ENCODE measurements at regions not wholly inside any gene's neighbourhood (a gene's known extent, or its start where the extent isn't known, plus 50 kb on each side); places are given as distances from the start of the nearest gene placed in this dataset.
"Not testable (repeated sequence)": the region's sequence is repeated elsewhere in the genome, so short reads cannot be mapped to it uniquely, and the experiment has no call there.

DNA sequence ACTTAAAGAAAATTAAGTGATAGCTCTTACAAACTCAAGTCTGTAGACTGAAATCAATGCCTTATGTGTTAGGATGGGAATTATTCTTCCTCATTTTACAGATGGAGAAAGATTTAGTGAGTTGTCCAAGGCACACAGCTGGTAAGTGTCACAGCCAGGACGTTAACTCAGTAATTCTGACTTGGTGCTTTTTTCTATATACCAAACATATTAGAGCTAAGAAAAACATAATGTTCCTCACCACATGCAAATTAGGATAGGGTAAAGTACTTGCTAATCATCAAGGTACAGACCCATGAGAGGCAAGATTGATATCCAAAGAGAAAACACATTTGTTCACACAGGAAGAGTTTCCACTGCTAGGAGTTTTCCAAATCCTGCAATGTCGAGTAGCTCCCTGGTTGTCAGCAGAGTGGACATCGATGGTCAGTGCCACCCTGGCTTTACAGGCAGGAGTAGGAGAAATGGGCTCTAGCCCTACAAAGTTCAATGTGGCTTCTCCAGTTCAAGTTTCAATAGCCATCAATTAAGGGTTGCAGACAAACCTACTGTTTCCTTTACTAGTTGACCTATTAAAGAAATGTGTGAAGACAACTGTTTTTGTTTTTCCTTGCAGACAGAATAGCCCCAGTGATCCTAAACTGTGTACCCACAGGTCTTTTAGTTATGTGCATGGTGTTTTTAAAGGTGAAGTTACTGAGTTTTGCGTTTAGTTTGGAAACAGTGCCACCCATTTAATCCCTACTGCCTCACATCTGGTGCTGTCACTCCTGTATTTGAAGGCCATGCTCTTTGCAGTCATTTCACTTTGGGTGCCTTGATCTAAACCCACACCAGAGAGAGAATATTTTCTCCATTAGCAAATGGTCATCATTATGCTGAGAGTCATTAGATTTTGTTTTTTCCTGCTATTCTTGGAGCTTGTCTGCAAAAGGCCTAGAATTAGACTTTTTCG is 460.8 kb upstream of the SMARCA2 start:
- DNase-seq (ENCODE audit: low spot score) = no peak

DNA sequence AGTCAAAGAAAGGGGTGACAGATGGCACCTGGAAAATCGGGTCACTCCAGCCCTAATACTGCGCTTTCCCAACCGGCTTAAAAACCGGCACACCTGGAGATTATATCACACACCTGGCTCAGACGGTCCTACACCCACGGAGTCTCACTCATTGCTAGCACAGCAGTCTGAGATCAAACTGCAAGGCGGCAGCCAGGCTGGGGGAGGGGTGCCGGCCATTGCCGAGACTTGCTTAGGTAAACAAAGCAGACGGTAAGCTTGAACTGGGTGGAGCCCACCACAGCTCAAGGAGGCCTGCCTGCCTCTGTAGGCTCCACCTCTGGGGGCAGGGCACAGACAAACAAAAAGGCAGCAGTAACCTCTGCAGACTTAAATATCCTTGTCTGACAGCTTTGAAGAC is 456.5 kb upstream of the SMARCA2 start:
- not testable (repeated sequence) for DNase-seq (ENCODE audit: low spot score)

DNA sequence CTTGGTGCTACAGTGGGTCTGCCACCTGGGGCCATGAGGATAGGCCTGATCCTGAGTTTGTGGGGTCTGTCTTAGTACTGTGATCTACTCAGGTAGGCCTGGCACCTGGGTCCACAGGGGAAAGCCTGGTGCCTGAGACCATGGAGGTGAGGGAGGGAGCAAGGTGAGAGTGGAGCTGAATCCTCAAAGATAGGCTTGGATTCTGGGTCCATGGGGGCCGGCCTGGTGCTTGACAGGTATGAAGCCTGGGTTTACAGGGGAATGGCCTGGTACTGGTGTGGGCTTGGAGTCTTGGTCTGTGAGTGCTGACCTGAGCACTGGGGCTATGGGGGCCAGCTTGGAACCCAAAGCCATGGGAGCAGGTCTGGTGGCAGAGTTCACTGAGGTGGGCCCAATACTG is 439.2 kb upstream of the SMARCA2 start:
- DNase-seq (ENCODE audit: low spot score) = no peak

DNA sequence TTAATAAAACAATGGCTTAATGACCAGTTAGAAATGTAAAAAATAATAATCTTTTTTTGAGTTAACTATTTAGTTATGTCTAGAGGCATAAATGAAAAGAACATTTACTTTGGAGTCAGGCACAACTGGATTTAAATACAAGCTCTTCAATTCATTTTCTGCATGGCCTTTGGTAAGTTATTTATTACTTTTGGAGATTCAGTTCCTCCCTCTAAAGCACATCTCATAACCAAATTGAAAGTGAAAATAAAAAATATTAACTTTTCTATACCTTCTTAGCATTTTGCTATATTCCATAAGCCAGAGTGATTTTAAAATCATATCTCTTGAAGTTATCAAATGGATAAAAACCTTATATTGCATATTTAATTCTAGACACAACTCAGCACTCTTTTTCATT is 434.9 kb upstream of the SMARCA2 start:
- no peak for DNase-seq (ENCODE audit: low spot score)

DNA sequence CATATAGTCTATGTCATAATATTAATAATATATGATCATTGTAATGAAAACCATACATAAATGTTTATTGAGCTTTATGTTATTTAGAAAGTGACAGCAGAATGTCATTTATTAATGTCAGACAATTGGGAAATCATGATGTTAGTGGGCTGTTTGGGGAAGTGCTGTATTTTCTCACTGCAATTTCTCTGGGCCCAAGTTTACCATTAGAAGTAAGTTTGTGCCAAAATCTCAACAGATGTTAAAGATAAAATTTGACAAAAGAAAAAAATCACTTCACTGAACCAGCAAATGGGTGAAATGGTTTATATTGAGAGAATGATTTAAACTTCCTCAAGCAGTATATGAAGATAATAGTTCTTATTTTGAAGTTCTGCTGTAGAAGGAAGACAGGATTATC is 433.2 kb upstream of the SMARCA2 start:
- DNase-seq (ENCODE audit: low spot score) = no peak

DNA sequence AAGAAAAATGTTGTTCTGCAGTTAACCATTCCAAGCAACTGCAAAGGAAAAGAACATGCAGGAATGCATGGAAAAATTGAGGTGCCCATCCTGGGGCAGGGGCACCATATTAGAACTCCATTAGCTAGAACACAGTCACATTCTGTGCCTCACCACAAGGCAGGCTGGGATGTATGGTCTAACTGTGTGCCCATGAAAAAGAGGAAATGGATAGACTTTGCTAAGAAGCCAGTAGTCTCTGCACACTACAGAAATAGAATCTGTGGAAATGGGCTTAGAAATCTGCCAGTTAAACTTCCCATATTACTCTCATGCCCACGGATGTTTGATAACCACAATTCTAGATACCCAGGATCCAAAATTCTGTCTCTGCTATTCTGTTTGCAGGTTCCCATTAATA is 423.8 kb upstream of the SMARCA2 start:
- DNase-seq (ENCODE audit: low spot score) = no peak

DNA sequence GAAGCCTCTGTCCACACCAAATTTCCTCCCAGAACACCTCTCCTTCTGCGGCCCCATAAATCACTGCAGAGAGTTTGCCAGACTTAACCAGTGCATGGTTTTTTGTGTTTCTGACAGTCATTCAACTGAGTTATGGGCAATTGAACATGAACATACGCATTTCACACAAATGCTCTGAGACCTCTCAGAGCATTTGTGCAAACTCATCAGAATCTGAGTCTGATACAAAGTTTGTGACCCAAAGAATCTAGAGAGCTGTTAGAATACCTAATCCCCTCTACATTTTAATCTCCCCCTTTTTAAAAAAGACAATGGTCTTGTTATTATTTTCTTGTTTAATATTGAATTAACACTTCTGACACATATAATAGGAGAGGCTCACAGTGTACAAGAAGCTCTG is 416.9 kb upstream of the SMARCA2 start:
- no peak for DNase-seq (ENCODE audit: low spot score)

DNA sequence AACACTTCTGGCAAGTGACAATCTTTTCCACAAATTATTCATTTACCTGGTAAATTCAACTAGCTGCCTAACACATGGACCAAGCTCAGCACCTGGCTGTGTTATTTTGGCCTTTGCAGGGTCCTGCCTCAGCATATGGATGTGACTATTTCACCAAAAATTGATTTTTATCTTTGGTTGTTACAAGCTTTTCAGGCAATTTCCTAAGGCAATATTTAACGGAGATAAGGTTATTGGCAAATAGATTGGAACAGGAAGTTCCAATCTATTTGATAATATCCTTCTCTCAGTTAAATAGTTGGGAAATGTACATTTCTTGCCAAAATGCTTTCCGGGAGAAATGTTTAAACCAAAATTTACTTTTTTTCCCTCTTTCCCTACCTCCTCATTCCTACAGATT is 415.2 kb upstream of the SMARCA2 start:
- no peak for DNase-seq (ENCODE audit: low spot score)

DNA sequence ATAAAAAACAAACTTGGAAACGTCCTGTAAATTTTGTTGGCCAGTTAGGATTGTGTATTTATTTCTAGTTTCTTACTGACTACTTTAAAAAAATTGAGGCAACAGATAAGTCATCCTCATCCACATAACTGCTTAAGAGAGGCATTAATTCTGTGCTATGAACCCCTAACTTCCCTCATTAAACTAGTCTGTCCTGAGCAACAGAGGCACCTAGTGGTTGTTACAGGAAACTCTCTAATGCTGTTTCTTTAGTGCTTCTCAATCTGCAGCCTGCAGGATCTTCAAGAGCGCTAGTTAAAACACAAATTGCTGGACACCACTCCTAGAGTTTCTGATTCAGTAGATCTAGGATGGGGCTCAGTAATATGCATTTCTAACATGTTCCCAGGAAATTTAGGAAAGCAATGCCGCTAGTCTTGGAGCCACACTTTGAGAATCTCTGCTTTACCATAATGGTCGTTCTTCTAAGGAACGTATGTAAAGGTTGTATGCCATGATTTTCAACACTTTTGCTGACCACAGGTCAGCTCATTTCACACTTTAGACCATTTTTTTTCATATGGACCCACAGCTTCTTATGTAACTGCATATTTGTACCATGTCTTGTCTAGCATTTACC is 410.1 kb upstream of the SMARCA2 start:
- peak; percentile 64 for DNase-seq (ENCODE audit: low spot score)

DNA sequence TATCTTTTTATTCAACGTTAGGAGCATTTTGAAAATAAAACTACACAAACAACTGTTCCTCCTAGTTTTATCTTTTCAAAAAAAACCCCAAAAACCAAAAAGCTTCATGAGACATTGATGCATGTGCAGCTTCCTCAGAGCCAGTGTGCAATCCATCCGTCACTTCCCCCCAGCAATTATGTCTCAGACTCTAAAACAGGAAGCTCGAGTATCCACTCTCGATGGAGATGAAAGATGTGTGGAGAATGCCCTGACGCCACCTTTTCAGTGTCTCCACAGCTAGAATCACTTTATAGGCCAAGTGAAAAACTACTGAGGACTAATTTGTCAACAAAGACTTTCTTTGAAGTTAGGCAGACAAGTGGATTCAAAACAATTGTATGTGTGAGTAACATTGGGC is 408.9 kb upstream of the SMARCA2 start:
- DNase-seq (ENCODE audit: low spot score) = no peak

DNA sequence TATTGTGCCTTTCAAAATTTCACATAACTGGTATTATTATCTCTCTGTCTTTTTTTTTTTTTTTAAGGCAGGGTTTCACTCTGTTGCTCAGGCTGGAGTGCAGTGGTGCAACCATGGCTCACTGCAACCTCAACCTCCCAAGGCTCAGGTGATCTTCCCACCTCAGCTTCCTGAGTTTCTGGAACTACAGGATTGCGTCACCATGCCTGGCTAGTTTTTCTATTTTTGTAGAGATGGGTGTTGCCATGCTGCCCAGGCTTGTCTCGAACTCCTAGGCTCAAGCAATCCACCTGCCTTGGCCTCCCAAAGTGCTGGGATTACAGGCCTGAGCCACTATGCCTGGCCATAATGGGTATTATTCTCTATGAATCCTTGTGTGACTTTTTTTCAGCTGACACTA is 402.3 kb upstream of the SMARCA2 start:
- no peak for DNase-seq (ENCODE audit: low spot score)

DNA sequence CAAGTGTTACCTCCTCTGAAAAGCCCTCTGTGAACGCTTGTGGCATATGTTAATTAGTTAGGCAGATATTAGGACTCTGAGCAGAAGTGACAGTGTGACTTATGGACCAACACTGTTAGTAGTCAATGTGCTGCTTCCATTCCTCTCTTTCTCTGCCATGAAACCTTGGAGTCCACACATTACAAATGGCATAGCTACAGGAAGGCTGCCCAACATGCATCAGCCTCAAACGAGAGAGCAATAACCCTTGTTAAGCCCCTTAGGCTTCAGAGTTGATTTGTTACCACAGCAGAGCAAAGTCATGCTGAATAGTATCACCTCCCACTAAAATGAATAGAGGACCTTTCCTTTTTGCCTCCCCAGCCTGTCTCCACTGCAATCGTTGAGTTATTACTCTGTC is 397.7 kb upstream of the SMARCA2 start:
- DNase-seq (ENCODE audit: low spot score) = no peak

DNA sequence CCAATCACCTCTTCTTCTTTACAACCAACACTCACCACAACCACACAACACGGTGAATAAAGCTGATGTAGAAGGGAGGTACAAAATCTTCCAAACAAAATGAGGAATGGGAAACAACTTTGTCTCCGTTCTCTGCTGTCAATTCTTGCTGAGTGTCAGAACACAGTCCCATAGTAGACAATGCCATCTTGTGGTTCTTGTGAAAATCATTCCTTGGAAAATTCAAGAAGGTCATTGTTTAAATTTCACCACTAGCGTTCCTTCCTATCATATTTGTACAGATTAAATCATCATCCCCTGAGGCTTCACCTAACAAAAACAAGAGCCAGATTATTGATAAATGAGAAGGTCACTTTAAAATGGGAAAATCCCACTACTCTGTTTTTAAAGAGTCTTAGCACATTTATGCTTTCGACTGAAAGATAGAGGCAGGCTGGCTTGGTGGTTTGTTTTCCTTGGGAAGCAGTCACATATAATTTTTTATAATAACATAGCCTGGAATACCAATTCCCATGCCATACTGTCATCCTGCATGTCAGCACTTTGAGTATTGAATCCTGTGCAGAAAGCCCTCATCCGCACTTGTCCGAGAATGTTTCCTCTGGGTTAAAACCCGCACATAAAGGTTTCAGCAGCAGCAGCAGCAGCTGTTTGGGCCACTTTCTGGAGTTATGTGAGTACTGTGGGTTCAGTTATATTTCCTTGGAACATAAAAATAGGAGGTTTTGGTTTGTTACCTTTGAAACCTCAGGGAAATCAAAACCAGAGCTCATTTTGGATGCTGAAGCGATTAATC is 395.0 kb upstream of the SMARCA2 start:
- DNase-seq (ENCODE audit: low spot score) = peak; percentile 54

DNA sequence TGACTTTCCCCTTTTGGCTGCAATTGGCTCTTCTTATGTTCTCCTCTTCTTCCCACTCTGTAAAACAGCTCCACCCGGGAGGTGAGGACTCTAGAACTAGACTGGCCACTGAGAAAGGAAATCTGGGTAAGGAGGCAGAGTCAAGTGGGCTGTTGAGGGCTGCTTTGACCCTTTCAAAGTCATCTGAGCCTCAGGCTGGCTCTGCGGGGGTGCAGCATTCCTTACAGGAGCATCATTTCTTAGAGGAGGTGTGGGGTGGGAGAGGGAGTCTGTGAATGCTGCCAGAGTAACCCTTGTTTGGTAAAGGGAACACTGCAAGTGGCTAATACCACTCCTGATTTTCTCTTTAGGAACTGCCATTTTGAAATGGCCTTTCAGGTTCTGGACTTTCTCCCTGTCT is 377.7 kb upstream of the SMARCA2 start:
- no peak for DNase-seq (ENCODE audit: low spot score)

DNA sequence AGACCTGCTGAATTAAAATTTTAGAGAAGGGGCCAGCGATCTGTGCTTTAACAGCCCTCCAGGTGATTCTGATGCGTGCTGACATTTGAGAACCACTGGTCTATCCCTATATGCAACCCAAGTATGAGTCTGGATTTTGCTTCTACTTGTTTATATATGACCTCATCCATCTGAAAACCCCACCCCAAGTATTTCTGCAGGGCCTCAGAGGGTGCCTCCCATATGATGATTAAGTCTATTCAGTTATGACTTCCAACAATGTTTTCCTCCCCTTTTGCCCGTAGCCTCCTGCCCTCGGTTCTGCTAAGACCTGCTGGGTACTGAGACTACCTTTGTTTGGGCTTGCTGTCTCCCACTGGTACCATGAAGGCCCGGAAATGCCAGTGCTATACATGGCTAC is 376.0 kb upstream of the SMARCA2 start:
- no peak for DNase-seq (ENCODE audit: low spot score)

DNA sequence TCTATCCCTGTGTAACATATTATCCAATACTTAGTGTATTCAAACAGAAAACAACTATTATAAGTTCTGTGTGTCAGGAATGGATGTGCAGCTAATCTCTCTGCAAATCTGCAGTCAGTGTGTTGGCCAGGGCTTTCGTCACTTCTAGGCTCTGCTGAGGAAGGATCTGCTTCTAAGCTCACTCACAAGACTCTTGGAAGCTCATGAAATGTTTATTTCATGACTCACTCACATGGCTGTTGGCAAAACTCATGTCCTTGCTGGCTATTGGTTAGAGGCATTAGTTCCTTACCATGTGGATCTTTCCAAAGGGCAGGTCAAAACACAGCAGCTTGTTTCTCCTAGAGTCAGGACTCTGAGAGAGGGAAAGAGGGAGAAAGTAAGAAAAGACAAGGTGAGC is 367.4 kb upstream of the SMARCA2 start:
- DNase-seq (ENCODE audit: low spot score) = peak; percentile 54

DNA sequence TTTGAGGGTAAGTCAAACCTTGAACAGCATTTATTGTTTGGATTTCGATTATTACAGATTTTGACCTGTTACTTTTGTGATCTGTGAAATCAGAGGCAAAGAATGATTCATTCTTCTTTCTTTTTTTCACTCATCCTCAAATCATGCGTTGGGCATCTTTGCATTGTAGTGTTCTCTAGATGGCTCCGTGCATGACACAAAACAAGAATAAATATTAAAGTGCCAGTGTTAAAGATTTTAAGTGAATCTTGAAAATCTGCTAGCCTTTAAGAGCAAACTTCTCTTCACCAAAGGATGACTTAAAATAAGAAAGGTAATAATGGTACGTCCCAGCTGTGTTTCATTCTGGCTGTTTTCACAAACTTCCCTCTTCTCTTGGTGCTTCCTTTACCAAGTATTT is 361.9 kb upstream of the SMARCA2 start:
- no peak for DNase-seq (ENCODE audit: low spot score)

DNA sequence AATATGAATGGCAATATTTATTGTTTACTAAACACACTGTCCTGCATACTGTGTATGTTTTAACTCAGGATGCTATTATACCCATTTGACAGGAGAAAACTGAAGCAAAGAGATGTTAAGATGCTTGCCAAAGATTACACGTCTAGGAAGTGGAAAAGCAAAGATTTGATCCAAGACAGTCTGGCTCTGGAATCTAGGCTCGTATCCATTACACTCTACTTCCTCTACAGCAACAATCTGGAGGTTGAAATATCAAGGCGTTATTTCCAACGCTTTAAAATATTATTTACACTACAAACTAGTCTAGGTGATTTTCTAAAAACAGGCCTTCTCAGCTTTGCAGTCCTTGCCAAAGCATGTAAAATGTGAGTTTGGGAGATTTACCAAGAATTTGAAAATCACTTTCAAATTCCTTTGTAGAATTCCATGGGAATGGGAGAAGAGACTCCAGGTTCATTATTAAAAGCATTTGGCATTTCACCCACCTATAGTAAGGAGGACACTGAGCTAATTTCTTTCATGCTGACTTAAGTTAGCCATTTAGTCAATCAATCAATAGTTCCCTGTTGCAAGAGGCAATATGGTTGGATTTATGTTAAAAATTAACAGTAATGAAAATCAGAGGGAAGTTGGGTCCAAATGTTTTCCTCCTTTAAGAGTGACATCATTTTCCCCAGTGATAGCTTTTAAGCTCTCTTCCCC is 356.3 kb upstream of the SMARCA2 start:
- no peak for DNase-seq (ENCODE audit: low spot score)

DNA sequence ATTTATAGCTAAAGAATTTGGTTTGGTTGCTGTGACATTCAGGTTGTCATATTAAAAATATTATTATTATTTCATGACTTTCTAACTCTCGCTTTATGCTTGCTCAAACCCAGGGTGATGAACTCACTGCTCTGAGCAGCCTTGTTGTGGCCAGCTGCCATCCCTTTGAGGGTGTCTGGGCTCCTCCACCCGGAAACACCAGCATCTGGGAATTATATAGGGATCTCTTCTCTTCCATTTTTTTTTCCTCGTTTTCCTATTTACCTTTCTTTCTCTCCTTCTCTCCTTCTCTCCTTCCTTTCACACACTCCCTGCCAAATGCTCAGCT is 355.8 kb upstream of the SMARCA2 start:
- DNase-seq (ENCODE audit: low spot score) = no peak

DNA sequence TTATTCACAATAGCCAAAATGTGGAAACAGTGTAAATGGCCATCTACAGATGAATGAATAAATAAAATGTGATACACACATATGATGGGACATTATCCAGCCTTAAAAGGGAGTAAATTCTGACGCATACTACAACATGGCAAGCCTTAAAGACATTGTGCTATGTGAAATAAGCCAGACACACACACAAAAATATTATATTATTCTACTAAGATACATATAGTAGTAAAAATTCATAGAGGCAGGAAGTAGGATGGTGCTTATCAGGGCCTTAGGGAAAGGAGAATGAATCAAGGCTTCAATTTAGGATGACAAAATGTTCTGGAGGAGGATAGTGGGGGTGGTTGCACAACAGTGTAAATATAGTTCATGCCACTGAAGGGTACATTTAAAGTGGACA is 346.7 kb upstream of the SMARCA2 start:
- no peak for DNase-seq (ENCODE audit: low spot score)

DNA sequence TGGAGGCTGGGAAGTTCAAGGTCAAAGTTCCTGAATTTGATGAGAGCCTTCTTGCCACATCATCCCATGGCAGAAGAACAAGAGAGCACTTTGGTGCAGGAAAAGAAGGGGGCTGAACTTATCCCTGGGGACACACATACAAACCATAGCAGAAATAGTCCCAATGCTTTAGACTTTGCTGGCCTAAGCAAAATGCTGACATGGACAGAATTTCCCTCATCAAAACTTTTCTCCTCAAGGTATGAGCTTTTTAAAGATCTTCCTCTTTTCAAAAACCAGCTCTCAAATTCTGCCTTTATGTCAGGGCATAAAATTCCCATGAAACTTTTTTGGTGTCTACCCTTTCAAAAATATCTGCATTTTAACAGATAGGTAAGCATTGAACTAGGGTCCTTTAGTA is 341.8 kb upstream of the SMARCA2 start:
- DNase-seq (ENCODE audit: low spot score) = no peak

DNA sequence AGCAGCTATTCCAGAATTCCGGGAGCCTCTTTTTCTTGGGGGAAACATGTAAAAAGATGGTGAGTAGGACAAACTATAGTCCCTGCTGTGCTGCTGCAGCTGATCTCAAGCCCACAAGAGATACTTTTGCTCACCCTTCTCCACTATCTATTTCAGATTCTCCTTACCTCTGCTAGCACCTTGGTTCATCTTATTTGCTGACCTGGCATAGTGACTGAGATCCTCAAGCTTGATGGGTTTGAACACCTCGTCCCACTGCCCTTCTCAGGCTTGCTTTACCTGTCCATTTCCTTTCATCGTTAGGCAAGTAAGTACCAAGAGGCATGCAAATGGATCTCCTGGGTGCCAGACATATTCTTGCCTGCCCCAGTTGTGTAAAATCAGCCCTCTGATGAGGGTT is 338.4 kb upstream of the SMARCA2 start:
- DNase-seq (ENCODE audit: low spot score) = no peak

Data from RKO (cell line).